AG04450 (cell line): ENCODE measurements at regions not wholly inside any gene's neighbourhood (a gene's known extent, or its start where the extent isn't known, plus 50 kb on each side); places are given as distances from the start of the nearest gene placed in this dataset.

Experiments
- CTCF ChIA-PET: fragments of 300-600, 350-600 bp; formaldehyde crosslinking; extraction: SDS; loops from one replicate; lab custom pipeline; 2022; ENCODE audit warnings: antibody characterized with exemption, inconsistent platforms; lab: Charles Lee
- POLR2A ChIA-PET: fragments of 350-600 bp; formaldehyde crosslinking; extraction: SDS; loops from one replicate; lab custom pipeline; 2021; ENCODE audit warnings: antibody characterized with exemption, inconsistent platforms; lab: Yijun Ruan, JAX
- DNase-seq: peaks from one replicate; pipeline ENCODE4 v3.0.0-alpha.2; 2011; ENCODE audit warnings: low read depth, low spot score
- H3K27ac ChIP-seq: one replicate; pipeline ENCODE4 v1.5.1; 2012; ENCODE audit warnings: low read depth, low read length, control low read depth
- H3K27me3 ChIP-seq: one replicate; pipeline ENCODE4 v1.6.0; 2012; ENCODE audit warnings: low read length; ENCODE audit not compliant: control insufficient read depth, insufficient read depth
- H3K4me3 ChIP-seq: 2 replicates; pipeline ENCODE4 v1.5.1; 2011; ENCODE audit warnings: mild to moderate bottlenecking, low read depth, low read length, control low read depth
- H3K9me3 ChIP-seq: 2 replicates; pipeline ENCODE4 v1.5.1; 2012; ENCODE audit warnings: low read length; ENCODE audit not compliant: control insufficient read depth, insufficient read depth
- CTCF ChIP-seq: IDR thresholded peaks from 2 replicates; pipeline ENCODE4 v1.5.1; 2011; ENCODE audit warnings: low read depth, low read length, control low read depth, inconsistent platforms

- ChIA-PET POLR2A (no interaction called here), CTCF (no interaction called here)
- Histone ChIP-seq H3K9me3 (peaks cover 36% of the 10 kb centered on the region), H3K4me3 (no peak overlapping the region), H3K27me3 (no peaks in the 10 kb centered on the region), H3K27ac (no peak overlapping the region)
- no peak for TF ChIP-seq CTCF
- DNase-seq = no peak
These were observed 293.5 kb downstream of the SMOC2 start for GRCh38 chr6:168734523-168734922.

- TF ChIP-seq CTCF = no peak
- POLR2A ChIA-PET = no interaction called here
- Histone ChIP-seq H3K27me3 (no peaks in the 10 kb centered on the region), H3K27ac (no peak overlapping the region), H3K4me3 (no peak overlapping the region), H3K9me3 (peaks cover 51% of the 10 kb centered on the region)
- CTCF ChIA-PET = no interaction called here
- DNase-seq = no peak
These were observed 291.7 kb downstream of the SMOC2 start for GRCh38 chr6:168732676-168733075.

GRCh38 chr6:168730931-168731716 is 290.1 kb downstream of the SMOC2 start:
- peaks cover 60% of the 10 kb centered on the region for H3K9me3 ChIP-seq
- TF ChIP-seq CTCF = no peak
- H3K4me3 ChIP-seq = no peak overlapping the region
- H3K27me3 ChIP-seq = no peaks in the 10 kb centered on the region
- ChIA-PET CTCF (no interaction called here), POLR2A (no interaction called here)
- DNase-seq = no peak
- no peak overlapping the region for H3K27ac ChIP-seq

- Histone ChIP-seq H3K27ac (no peak overlapping the region), H3K9me3 (peaks cover 69% of the 10 kb centered on the region), H3K27me3 (no peaks in the 10 kb centered on the region), H3K4me3 (no peak overlapping the region)
- no peak for DNase-seq
- TF ChIP-seq CTCF = no peak
- POLR2A ChIA-PET = no interaction called here
- CTCF ChIA-PET = no interaction called here
These were observed 287.1 kb downstream of the SMOC2 start for GRCh38 chr6:168728056-168728455.

GRCh38 chr6:168726312-168726856 is 285.4 kb downstream of the SMOC2 start:
- no peak for DNase-seq
- Histone ChIP-seq H3K27ac (no peak overlapping the region), H3K9me3 (peaks cover 74% of the 10 kb centered on the region), H3K4me3 (no peak overlapping the region), H3K27me3 (no peaks in the 10 kb centered on the region)
- POLR2A ChIA-PET = no interaction called here
- no peak for TF ChIP-seq CTCF
- CTCF ChIA-PET = no interaction called here
